ENCODE measurements at regions not wholly inside any gene's neighbourhood (a gene's known extent, or its start where the extent isn't known, plus 50 kb on each side); places are given as distances from the start of the nearest gene placed in this dataset.
A peak's percentile ranks its signal among the peaks of the same experiment; 100 is the strongest.

GRCh38 chr10:60573336-60573735 is 183.7 kb upstream of the ANK3 start:
- DNase-seq (ENCODE audit: low spot score in 2 of 2) (no peak), FAIRE-seq (no peak)

DNA sequence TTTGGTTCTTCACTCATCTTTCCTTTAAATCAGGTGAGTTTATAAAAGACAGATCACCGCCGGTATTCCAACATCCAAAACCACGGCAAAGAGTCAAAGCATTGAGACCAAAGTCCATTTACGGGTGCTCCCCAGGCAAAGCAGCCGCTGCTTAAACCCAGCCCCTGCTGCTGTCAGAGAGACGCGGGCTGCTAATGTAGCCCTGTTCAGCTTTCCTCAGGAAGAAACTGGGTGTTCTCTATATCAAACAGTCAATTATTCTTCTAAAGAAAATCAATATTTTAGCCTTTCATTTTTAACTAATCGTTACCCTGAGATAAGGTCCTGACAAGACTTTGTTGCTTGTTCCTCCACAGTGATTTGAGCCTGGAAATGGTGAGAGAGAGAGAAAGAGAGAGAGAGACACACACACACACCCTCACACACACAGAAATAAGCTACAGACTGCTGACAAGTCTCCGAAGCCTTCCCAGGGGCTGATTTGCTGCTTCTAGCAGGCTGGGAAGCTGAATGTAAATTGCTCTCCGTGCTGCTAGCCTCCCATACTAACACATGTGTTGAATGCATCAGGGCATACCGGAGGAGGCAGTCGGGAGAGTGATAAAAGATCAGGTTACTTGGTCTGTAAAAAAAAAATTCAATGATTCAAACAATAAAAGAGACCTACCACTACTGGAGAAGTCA is 183.0 kb upstream of the ANK3 start:
- FAIRE-seq (no peak), DNase-seq (ENCODE audit: low spot score in 2 of 2) (no peak)

GRCh38 chr10:60570896-60571295 is 181.2 kb upstream of the ANK3 start:
- DNase-seq (ENCODE audit: low spot score in 2 of 2) (no peak), FAIRE-seq (no peak)

- DNase-seq (ENCODE audit: low spot score in 2 of 2) (no peak), FAIRE-seq (no peak)
Observed at GRCh38 chr10:60570272-60570865, 180.7 kb upstream of the ANK3 start.

- DNase-seq (ENCODE audit: low spot score in 2 of 2) (no peak), FAIRE-seq (no peak)
Observed at GRCh38 chr10:60569681-60570080, 180.0 kb upstream of the ANK3 start.

DNA sequence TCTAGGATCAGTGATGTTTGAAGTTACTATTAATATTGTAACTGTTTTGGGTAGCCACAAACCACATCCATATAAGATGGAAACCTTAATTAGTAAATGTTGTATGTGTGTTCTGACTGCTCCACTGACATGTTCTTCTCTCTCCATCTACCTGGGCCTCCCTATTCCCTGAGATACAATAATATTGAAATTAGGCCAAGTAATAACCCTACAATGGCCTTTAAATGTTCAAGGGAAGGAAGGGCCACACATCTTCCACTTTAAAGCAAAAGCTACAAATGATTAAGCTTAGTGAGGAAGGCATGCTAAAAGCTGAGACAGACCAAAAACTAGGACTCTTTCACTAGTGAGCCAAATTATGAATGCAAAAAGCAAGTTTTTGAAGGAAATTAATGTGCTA is 176.4 kb upstream of the ANK3 start:
- FAIRE-seq (no peak), DNase-seq (ENCODE audit: low spot score in 2 of 2) (no peak)

- no peak for FAIRE-seq
- DNase-seq (ENCODE audit: low spot score in 2 of 2), result no peak
Observed at GRCh38 chr10:60565492-60565891, 175.8 kb upstream of the ANK3 start.

DNA sequence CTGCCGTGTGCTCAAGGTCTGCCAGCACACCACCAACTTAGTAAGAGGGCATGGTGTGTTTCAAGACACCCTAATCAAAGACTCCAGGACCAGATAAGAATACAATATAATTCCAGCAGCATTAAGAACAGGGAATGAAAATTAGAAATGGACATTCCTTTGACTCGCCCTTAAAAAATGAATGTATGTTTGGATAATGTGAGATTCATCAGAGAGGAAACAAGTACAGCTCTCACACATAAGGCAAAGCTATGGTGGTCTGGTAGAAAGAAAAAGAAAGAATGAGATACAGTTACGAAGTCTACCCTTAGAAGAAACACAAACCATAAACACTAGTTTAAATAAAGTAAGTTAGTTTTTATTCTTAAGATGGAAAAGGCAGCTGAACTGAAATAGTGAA is 174.8 kb upstream of the ANK3 start:
- no peak for DNase-seq (ENCODE audit: low spot score in 2 of 2)
- no peak for FAIRE-seq

DNA sequence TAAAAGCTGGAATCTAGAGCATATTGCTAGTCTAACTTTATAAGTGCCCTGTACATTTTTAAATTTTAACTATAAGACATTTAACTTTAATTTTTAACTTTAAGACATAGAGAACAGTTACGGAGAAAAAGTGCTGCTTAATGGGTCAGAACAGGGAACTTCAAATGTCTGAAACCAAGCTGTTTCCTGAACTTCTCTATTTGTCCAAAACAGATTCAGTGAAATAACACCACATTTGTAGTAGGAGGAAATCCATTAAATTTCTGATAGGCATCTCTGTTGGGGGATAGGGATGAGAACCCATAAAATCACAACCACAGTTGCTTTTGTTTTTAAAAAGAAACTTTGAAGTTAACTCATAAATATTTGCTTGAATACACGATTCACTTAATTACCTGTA is 170.8 kb upstream of the ANK3 start:
- FAIRE-seq, result no peak

DNA sequence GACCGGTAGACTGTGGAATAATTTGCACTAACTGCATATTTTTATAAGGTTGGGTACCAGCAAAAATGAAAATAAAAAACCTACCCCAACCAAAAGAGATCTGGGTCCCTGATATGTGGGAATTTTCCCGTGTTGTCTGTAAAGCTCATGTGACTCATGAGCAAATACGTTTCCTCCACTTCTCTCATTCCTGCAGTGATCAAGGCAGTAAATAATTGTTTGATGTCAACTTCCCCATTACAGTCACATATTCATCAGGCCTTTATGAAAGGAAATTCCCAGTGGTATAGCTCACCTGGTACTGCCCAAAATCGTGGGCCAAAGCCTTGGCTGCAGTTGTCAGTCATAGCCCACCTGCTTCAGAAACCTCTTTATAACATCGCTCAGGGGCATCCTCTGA is 166.0 kb upstream of the ANK3 start:
- DNase-seq (ENCODE audit: low spot score in 2 of 2) (no peak), FAIRE-seq (no peak)

More for the DNA sequence above, 170.8 kb upstream of the ANK3 start:
- DNase-seq (ENCODE audit: low spot score in 2 of 2), result no peak

DNA sequence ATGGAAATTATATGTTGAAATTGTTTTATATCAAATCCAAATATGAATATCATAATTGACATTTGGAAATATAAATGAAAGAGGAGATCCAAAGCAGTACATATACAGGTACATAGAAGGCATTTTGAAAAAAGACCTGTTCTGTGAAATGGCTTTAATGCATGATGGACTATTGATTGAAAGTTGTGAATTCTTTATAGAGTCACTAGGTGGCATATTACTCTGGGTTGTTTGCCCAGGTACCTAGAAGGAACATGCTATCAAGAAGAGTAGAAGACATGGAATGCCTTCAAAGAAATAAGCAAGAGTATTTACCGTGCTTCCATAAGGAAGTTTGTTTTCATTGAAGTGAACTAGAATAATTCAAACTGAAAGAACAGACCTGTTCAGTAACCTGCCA is 160.0 kb upstream of the ANK3 start:
- DNase-seq (ENCODE audit: low spot score in 2 of 2) (no peak), FAIRE-seq (no peak)

- DNase-seq (ENCODE audit: low spot score in 2 of 2), result no peak
- no peak for FAIRE-seq
Observed at GRCh38 chr10:60542657-60543056, 153.0 kb upstream of the ANK3 start.

DNA sequence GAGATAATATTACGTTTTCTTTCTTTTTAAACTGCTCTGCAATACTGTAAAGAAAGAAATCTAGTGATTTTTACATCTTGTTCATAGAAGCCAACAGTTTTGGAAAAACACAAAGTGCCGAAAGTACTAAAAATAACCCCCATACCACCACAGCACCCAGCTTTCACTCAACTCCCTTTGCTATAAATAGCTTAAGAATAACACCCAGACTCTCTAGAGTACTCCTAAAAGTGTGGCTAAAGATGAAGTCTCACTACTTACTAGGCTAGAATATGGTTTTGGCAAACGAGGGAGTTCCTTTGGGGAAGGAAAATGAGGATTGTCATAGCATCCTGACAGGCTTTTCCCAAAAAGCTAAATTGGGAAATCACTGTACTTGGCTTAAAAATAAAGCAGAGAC is 151.8 kb upstream of the ANK3 start:
- FAIRE-seq, result no peak
- no peak for DNase-seq (ENCODE audit: low spot score in 2 of 2)

GRCh38 chr10:60537697-60538096 is 148.0 kb upstream of the ANK3 start:
- FAIRE-seq (peak; percentile 70), DNase-seq (ENCODE audit: low spot score in 2 of 2) (no peak)

DNA sequence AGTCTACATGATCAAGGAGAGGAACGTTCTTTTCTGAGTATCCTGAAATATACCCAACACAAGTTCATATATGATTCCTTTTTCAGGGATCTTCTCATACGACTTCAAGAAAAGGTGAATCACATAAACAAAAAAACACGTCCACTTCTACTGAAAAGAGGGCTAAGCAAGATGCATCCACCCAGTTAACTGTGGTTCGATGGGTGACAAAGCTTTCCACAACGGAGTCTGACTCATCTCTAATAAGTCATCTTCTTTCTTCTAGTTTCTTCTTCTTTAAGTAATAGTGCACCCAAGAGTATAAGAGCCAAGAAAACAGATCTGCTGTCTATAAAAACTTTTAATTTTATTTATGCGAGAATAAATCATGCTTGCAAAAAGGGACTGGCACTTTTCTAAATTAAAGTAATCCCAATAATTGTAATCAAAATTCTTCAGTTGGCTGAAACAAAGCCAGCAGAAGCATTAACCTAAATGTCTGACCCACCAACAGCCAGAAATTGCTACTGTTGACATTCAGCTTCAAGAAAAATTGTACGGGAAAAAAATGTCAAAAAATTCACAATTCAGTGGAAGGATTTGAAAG is 146.9 kb upstream of the ANK3 start:
- FAIRE-seq, result no peak
- DNase-seq (ENCODE audit: low spot score in 2 of 2), result no peak

DNA sequence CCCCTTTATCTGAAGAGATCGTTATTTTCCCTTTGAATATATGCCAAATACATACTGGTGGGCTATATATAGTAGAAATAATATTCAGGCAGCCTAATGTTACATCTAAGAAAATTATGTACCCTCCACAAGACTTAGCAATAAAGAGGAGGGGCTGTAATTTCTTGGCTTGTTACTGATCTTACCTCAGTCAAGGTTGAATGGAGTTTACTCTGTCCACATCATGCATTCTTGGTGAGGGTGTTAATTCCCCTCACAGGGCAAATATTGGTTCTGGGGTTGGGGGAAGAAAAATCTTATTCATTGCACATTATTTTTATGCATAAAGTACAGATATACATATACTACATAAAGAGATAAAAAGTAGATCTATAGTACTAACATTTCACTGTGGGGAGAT is 145.8 kb upstream of the ANK3 start:
- FAIRE-seq, result no peak
- no peak for DNase-seq (ENCODE audit: low spot score in 2 of 2)

DNA sequence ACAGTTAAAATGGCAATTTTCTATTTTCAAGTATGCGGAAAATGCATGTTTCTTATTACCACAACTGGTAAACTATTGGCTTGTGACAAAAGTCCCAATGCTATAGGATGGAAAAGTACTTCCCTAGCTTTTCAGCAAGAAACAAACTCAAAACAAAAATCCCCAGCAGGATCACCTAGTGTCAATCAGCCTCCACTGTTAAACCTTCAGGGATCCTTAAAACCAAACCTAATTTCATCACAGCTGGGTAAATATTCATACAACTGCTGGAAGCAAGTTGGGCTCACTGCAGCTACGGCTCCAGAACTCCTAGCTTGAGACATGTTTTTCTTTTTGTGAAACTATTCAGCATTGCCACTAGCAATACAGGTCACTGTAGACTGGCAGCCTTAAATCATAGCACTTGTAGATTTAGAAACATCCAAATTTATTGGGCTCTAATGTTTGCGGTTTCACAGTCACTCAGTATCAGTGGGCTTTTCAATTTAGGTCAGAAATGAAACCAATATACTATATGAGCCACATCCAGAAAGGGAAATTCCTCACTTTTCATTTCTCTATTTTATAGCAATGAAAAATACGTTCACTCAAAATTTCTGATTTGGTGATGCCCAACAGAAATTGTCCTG is 145.2 kb upstream of the ANK3 start:
- DNase-seq (ENCODE audit: low spot score in 2 of 2) (no peak), FAIRE-seq (no peak)

- no peak for FAIRE-seq
Observed at GRCh38 chr10:60532696-60533468, 143.2 kb upstream of the ANK3 start.

GRCh38 chr10:60531006-60531405 is 141.3 kb upstream of the ANK3 start:
- DNase-seq (ENCODE audit: low spot score in 2 of 2) (no peak), FAIRE-seq (no peak)

More at GRCh38 chr10:60532696-60533468, 143.2 kb upstream of the ANK3 start:
- DNase-seq (ENCODE audit: low spot score in 2 of 2), result no peak

- FAIRE-seq (no peak), DNase-seq (ENCODE audit: low spot score in 2 of 2) (no peak)
Observed at GRCh38 chr10:60527676-60528075, 138.0 kb upstream of the ANK3 start.

Data from frontal cortex (tissue), 3 donors.